HG03432 (cell line): ENCODE measurements at regions not wholly inside any gene's neighbourhood (a gene's known extent, or its start where the extent isn't known, plus 50 kb on each side); places are given as distances from the start of the nearest gene placed in this dataset.

ENCODE experiments used
- ATAC-seq: cut with Tn5 transposase; IDR thresholded peaks from one replicate; pipeline ENCODE4 v1.9.1; 2021; ENCODE audit warnings: mild to moderate bottlenecking, moderate library complexity; ENCODE audit not compliant: unreplicated experiment

DNA sequence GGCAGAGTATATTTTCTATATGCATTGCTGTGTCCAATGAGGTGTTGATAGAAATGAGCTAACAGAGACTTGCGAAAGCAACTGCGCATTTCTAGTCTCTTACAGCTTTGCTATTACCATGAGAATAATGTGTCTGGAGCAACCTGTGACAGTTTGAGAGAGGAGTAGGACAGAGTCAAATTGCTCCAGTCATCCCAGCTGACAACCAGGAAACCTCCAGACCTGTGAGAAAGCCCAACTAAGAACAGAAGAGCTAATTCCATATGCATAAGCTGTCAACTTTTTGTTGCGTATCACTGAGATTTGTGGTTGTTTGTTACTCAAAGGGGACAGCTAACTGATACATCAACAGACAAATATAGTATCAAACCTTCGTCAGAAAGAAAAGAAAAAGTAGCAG, 354.1 kb upstream of the LRRC7 start:
- no peak for ATAC-seq

DNA sequence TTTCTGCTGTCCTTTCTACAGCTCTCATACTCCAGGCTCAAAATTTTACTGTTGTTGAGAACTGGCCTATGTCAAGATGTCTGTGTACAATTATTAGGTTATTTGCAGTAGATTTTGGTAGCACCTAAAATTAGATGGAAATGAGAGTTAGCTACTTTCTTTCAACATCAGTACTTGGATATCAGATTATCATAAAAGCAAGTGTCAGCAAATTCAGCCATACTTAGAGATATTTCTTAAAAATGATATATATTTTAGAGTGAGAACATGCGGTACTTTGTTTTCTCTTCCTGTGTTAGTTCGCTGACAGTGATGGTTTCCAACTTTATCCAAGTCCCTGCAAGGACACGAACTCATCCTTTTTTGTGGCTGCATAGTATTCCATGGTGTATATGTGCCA, 351.8 kb upstream of the LRRC7 start:
- ATAC-seq, result no peak

DNA sequence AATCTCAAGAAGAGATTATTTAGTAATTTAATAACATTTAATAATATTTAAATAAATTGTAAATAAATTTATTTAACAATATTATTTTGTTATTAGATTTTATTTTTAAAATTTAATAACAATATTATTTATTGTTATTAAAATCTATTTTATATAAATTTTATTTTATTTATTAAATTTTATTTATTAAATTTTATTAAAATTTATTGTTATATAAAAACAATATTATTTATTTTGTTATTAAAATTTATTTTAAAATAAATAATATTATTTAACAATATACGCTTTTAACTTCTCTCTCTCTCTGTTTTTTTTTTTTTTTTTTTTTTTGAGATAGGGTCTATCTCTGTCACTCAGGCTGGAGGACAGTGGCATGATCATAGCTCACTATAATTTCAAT, 347.1 kb upstream of the LRRC7 start:
- ATAC-seq, result no peak

DNA sequence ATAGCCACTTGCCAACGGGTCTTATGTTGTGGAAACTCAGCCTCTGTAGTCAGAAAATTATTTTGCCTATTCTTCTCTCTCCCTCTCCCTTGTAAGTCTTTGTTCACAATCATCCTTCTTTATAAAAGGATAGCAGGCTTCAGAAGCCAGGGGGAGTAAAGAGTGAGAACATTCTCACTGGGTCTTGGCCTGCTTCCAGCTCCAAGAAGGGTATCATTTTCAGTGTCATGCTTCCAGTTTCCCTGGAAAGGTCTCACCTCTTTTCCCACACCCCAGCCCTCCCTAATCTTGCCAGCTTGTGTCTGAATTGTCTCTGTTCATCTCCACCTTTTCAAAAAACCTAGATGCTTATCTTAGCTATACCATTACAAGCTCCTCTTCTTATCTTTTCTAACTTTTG, 346.2 kb upstream of the LRRC7 start:
- no peak for ATAC-seq

DNA sequence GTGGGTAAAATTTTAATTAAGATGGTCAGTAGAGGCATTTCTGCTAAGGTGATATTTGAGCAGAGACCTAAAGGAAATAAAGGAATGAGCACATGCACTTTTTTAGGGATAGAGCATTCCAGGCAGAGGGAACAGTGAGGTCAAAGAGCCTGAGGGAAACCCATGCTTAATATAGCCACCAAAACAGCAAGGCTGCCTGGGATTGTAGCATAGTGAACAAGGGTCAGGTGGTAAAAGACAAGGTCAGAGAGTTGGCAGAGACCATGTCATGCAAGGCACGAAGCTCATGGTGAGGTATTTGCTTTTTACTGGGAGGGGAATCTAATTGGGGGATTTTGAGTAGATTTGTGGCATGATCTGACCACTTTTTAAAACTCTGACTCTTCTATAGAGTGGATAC, 344.6 kb upstream of the LRRC7 start:
- ATAC-seq, result no peak

DNA sequence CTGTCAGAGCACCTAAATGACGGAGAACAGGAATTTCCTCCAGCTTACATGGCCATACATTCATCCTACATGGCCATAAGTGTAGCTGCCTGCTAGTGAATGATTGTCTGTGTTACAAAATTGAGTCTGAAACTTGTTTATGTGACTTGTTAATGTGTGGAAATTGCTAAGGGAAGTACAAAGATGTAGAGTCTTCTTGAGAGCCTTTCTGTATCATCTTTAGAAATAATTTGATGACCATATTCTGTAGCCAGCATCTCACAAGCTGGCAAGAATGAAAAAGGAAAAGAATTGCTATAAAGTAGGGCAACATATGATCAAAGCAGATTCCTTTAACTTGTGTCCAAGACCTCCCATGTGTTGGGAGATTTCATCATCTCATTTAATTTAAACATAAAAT, 339.2 kb upstream of the LRRC7 start:
- no peak for ATAC-seq

DNA sequence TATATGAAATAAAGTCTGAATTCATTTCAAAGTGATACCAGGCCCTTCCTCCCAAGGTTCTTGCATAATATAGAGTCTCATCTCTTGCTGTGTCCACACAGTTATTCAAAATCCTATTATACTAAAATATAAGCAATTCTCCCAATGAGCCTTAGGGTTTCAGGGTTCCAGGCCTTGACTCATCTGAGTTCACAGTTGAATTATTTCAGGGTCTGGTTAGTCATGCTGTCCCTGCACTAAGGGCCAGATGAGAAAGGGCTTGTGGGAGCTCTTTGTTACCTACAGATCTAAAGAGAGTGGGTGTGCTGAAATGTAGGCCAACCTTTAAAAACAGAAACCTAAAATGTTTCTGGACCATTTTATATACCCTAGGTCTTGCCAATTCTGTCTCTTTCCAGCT, 337.5 kb upstream of the LRRC7 start:
- no peak for ATAC-seq

DNA sequence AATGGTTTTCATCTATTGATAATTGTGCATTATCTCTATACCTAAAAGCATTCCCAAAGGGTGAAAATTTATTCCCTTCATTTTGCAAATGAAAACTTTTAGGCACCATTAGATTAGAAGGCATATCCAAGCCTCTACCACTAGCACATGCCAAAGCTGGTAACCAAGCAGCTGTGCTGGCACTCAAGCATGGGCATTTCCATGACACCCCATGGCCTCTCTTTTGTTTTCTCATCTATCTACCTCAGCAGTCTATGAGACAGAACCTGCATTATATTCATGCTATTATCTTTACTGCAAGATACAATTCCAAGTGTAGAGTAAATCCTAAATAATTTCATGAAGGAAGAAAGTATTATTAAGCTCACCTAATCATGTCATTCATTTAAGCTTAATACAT, 334.3 kb upstream of the LRRC7 start:
- no peak for ATAC-seq

DNA sequence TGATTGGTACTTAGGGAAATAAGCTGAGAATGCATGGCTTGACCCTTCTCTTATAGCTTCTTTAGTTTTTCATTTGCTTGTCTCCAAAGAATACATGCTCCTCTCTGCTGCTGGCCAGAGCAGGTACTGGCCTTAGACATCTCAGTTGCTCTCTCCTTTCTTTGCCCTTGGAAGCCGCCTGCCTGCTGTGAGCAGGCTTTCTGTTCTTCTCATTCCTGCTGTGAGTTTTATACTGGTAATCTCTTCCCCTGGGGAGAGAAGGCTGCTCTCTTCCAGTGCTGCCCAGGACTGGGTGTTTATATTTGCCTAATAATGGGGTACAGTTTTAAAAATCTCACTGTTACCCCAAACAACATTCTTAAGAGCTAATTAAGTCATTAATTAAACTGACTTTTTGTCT, 323.5 kb upstream of the LRRC7 start:
- ATAC-seq, result no peak

DNA sequence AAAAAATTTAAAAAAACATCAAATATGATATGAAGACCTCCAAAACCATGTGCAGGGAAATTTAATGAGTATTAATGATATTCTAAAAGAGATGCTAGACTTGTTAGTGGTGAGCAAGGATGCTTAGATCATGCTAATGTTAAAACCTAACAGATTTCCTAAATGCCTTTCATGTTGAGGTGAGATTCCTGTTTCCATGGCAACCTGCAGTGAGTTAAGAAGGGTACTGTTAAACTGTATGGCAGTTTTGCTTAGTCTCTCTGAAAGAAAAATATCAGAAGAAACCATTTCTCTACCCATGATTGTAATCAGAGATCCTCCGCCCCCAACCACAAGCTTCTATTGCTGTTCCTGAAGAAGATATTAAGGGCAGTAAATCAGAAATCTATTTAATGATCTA, 321.6 kb upstream of the LRRC7 start:
- no peak for ATAC-seq

DNA sequence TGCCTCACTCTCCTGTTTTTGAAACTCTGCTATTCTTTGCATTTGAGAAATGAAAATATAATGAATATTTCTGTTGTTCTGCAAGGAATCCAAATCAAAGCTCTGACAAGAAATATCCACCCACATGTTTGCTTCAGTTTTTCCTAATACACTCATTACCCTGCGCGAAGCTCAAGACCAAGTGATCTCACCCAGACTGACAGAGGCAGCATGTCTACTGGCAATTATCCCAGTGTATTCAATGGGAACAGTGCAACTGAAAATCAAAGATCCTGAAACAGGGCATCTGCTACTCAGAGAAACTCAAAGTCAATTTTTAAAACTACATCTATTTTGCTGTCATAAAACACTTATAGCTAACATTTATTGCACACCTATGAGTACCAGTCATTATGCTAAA, 321.0 kb upstream of the LRRC7 start:
- ATAC-seq, result no peak

DNA sequence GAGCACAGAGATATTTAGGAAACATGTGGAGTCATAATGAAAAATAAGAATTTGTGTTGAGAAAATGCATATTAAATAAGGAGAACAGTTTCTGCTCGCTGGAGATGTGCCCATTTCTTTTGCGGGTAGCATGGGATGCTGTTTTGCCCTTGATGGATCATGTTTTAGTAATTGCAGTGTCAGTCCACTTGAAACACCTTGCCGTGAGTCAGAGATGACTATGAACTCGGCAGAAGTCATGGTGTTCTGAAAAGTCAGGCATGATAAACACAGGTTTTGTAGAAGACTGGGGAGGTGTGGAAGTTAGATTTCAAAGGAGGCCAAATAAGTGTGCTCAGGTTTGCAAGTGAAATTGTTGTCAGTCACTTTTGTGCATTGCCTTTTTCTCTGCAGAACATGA, 315.0 kb upstream of the LRRC7 start:
- no peak for ATAC-seq

DNA sequence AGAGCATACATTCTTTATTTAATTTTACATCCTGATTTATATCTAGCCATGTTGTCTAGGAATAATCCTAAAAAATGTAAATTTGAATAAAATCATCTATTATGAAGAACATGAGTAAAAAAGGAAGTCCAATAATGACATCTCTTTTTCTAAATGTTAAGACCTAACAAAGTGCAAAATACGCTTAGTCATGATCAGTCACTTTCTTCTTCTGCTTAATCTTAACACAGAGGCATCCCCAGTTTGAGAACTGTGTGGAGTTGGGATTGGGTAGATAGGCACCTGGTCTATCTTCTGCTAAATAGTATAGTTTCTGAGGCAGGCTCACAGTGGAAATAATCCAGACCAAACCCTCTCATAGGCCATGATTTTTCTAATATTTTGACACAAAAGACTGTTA, 311.7 kb upstream of the LRRC7 start:
- no peak for ATAC-seq

DNA sequence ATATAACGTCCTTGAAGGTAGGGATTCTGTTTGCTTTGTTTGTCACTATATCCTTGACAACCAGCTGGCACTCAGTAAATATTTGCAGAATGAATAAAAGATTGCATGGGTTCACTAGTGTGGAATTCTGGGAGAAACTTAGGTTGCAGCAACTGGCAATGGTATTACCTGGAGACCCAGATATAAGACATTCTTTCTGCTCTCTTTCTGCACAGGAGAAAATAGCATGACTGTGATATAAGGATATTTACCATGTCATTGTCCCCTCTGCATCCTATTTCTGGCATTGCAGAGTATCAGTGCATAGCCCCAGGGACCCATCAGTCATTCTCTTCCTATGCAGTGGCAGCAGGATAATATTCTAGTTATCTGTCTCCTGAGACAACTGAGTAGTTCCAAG, 308.9 kb upstream of the LRRC7 start:
- no peak for ATAC-seq

DNA sequence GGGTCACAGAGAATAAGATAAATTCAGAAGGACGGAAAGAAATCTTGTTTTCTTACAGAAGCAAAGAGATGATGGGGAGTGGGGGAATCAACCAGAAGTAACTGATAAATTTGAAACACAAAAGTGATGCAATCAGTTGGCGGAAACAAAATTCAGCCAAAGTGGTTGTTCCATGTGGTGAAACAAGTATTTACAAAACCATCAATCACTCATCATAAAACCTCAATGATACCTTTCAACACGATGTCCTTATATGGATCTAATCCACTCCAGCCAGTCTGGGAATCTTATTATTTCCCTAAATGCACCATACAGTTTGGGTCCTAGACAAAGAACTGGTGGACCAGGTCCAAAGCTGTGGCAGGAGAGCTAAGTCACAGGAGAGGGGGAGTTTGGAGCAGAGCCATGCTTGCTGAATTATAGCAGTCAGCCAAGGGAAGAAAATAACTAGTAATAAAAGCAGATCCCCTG, 303.8 kb upstream of the LRRC7 start:
- no peak for ATAC-seq

DNA sequence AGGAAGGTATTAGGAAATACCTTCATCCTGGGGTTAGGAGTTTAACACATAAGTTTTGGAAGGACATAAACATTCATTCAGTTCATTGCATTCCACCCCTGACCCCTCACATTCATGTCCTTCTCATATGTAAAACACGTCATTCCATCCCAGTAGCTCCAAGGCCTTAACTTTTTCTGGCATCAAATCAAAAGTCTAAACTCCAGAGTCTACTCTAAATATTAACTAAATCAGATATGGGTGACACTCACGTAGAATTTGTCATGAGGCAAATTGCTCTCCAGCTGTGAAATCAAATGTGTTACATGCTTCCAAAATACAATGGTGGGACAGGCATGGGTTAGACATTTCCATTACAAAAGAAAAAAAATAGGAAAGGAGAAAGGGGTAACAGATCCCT, 298.2 kb upstream of the LRRC7 start:
- no peak for ATAC-seq

DNA sequence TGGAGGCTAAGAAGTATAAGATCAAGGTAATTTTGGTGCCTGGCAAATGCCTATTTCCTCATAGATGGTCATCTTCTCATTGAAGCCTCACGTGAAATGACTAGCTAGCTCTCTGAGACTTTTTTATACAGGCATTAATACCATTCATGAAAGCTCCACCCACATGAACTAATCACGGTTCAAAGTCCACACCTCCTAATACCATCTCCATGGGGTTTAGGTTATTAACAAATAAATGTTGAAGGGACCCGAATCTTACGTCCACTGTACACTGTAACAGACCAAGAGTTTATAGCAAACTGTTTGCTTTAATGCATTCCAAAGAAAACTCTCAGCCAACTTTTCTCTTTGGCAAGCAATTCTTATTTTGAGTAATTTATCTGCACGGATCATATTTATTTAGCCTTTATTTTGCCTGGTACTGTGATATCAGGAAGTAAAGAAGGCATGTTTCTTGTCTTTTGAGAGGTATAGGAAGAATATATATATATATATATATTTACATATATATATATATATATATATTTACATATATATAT, 296.1 kb upstream of the LRRC7 start:
- no peak for ATAC-seq

DNA sequence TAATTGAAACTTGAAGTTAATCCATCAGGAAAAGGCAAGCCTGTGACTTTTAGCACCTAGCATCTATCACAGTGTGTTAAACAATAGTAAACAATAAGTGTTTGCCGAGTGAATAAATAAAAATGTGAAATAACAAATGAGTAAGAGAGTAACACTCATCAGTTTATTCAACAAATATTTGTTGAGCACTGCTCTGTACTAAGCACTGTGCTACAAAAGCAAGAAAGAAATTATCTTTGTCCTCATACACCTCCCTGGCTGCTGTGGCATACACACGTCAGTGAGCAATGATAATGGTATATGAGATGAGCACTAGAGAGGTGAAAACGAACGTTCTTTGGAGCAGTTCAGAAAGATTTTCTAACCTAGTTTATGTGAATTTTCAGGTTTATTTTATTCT, 295.0 kb upstream of the LRRC7 start:
- ATAC-seq, result no peak

DNA sequence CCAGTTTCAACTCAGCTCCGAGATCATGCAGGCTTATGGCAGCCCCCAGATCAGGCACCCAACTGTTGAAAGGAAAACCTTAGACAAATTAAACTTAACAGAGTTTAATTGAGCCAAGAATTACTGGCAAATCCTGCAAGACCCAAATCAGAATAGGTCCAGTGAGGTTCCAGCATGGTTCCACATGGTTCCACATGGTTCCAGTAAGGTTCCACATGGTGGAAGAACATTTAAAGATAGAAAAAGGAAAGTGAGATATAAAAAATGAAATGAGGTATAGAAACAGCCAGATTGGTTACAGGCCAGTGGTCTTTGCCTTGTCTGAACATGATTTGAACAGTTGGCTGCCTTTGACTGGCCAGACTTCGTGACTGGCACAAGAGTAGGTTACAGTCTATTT, 288.8 kb upstream of the LRRC7 start:
- ATAC-seq, result no peak

DNA sequence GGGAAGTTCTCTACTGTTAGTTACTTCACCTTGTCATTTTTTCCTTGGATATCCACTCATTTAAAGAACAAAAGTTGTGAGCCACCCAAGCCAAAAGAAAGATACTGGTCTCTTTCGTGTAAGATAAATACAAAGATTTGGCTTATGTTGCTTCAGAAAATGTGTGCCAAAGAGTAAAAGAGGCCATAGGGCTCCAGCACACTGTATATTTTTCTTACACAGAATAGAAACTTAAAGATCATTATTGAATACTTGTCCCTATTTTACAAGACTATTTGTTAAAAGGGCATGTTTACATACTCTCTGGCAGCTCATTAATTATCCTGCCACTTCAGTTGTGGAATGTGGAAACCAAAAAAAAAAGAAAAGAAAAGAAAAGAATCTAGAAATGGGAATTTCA, 284.2 kb upstream of the LRRC7 start:
- ATAC-seq, result no peak

DNA sequence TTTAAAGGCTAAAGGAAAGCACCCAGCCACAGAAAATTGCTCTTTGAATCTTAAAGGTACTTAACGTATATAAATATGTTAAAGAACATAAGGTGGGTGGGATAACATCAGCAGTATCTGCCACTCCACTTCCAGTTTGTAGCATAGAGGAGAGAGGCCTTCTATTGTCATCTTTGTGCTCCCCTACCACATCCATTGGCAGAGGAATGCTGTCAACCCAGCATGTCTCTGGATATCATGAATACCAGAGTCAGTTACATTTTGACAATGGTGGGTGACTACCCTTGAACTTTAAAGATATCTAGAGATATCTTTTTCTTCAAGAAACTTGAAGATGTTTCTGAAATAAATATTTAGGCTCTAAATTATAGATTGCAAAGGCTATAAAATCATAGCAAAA, 283.2 kb upstream of the LRRC7 start:
- ATAC-seq, result no peak

DNA sequence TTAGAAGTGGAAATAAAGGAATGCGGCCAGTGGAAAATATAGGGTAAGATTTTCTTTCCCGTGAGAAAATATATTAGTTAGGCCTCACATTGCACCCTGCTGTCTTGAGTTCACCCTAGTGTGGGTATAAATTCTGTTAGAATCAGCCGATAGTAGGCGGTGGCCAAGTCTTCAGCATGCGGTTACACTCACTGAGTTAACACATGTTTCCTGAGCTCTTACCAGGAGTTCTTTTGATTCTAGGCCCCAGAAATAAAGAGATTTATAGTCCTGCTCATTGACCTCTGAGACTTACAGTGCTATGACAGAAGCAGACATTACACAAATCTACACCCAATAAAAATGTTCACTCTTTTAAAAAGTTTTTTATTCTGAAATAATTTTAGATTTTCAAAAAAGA, 279.3 kb upstream of the LRRC7 start:
- ATAC-seq, result no peak

DNA sequence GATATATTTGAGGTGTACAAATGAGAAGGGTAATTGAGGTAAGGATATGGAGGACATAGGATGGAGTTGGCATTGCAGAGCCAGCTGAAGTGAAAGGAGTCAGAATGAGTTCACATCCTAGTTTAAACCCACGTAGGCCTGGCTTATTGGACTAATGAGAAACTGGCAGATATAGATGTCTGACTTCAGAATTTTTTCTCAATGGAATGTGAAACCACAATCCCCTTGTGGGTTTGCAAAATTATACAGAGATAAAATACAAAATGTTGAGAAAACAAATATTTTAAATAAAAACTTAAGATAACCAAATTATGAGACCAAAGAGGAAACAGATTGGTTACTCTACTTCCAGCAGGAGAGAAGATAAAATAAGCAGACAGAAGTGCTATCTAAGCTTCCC, 277.4 kb upstream of the LRRC7 start:
- no peak for ATAC-seq

DNA sequence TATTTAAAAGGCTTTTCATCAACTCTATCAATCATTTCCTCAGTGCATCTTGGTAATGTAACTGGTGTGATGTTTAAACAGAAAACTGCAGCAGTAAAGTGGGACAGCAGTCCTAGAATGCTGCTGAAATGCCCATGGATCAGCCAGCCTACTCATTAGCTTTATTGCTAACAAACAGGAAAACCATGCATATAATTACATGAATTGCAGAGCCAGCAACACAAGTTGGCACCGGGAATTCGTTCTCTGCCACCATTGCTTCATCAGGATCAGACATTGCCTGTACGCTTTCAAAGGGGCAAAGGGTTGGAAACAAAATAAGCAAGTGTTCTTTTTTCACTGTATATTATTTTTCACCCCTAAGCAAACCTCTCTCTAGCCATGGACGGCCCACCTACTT, 276.2 kb upstream of the LRRC7 start:
- no peak for ATAC-seq
